ENCODE measurements at regions not wholly inside any gene's neighbourhood (a gene's known extent, or its start where the extent isn't known, plus 50 kb on each side); places are given as distances from the start of the nearest gene placed in this dataset.
A peak's percentile ranks its signal among the peaks of the same experiment; 100 is the strongest.

- Histone ChIP-seq H3K4me3 (ENCODE audit: low read length) (no peak overlapping the region), H3K4me1 (ENCODE audit: control insufficient read depth, insufficient read depth, low read length) (no peaks in the 10 kb centered on the region), H3K27ac (ENCODE audit: low read length) (no peak overlapping the region), H3K36me3 (ENCODE audit: control insufficient read depth, insufficient read depth, low read length) (no peaks in the 10 kb centered on the region), H3K9me3 (replicated peaks; ENCODE audit: control insufficient read depth, low read depth, low read length) (no peaks in the 10 kb centered on the region), H3K27me3 (ENCODE audit: control insufficient read depth, insufficient read depth, low read length) (no peaks in the 10 kb centered on the region)
- no peak for DNase-seq
Measured at GRCh38 chr14:44662250-44662891, 155.3 kb upstream of the FSCB start.

- no peak overlapping the region for H3K27ac ChIP-seq (ENCODE audit: low read length)
- H3K4me1 ChIP-seq (ENCODE audit: control insufficient read depth, insufficient read depth, low read length), result no peaks in the 10 kb centered on the region
- no peaks in the 10 kb centered on the region for H3K9me3 ChIP-seq (replicated peaks; ENCODE audit: control insufficient read depth, low read depth, low read length)
- H3K4me3 ChIP-seq (ENCODE audit: low read length), result no peak overlapping the region
- H3K36me3 ChIP-seq (ENCODE audit: control insufficient read depth, insufficient read depth, low read length), result no peaks in the 10 kb centered on the region
- DNase-seq, result no peak
- no CpG with 5 or more reads among the region's 1 CpG for WGBS (ENCODE audit: insufficient coverage)
- H3K27me3 ChIP-seq (ENCODE audit: control insufficient read depth, insufficient read depth, low read length), result no peaks in the 10 kb centered on the region
Measured at GRCh38 chr14:44658389-44658696, 151.3 kb upstream of the FSCB start.

GRCh38 chr14:44657696-44658388 is 150.8 kb upstream of the FSCB start:
- Histone ChIP-seq H3K27me3 (ENCODE audit: control insufficient read depth, insufficient read depth, low read length) (no peaks in the 10 kb centered on the region), H3K27ac (ENCODE audit: low read length) (no peak overlapping the region), H3K4me3 (ENCODE audit: low read length) (no peak overlapping the region), H3K9me3 (replicated peaks; ENCODE audit: control insufficient read depth, low read depth, low read length) (no peaks in the 10 kb centered on the region), H3K4me1 (ENCODE audit: control insufficient read depth, insufficient read depth, low read length) (no peaks in the 10 kb centered on the region), H3K36me3 (ENCODE audit: control insufficient read depth, insufficient read depth, low read length) (no peaks in the 10 kb centered on the region)
- peak; percentile 80 for DNase-seq
- WGBS (ENCODE audit: insufficient coverage), result no CpG with 5 or more reads among the region's 3 CpGs

GRCh38 chr14:44657203-44657602 is 150.1 kb upstream of the FSCB start:
- H3K4me1 ChIP-seq (ENCODE audit: control insufficient read depth, insufficient read depth, low read length), result no peaks in the 10 kb centered on the region
- DNase-seq, result no peak
- H3K36me3 ChIP-seq (ENCODE audit: control insufficient read depth, insufficient read depth, low read length), result no peaks in the 10 kb centered on the region
- no peaks in the 10 kb centered on the region for H3K9me3 ChIP-seq (replicated peaks; ENCODE audit: control insufficient read depth, low read depth, low read length)
- H3K27ac ChIP-seq (ENCODE audit: low read length), result no peak overlapping the region
- H3K27me3 ChIP-seq (ENCODE audit: control insufficient read depth, insufficient read depth, low read length), result no peaks in the 10 kb centered on the region
- H3K4me3 ChIP-seq (ENCODE audit: low read length), result no peak overlapping the region

GRCh38 chr14:44654591-44654990 is 147.5 kb upstream of the FSCB start:
- no peaks in the 10 kb centered on the region for H3K27me3 ChIP-seq (ENCODE audit: control insufficient read depth, insufficient read depth, low read length)
- H3K36me3 ChIP-seq (ENCODE audit: control insufficient read depth, insufficient read depth, low read length), result no peaks in the 10 kb centered on the region
- no CpG with 5 or more reads among the region's 2 CpGs for WGBS (ENCODE audit: insufficient coverage)
- no peaks in the 10 kb centered on the region for H3K4me1 ChIP-seq (ENCODE audit: control insufficient read depth, insufficient read depth, low read length)
- no peak overlapping the region for H3K27ac ChIP-seq (ENCODE audit: low read length)
- no peaks in the 10 kb centered on the region for H3K9me3 ChIP-seq (replicated peaks; ENCODE audit: control insufficient read depth, low read depth, low read length)
- DNase-seq, result no peak
- H3K4me3 ChIP-seq (ENCODE audit: low read length), result no peak overlapping the region

- no CpG with 5 or more reads among the region's 3 CpGs for WGBS (ENCODE audit: insufficient coverage)
- no peak overlapping the region for H3K4me3 ChIP-seq (ENCODE audit: low read length)
- DNase-seq, result peak; percentile 82
- no peaks in the 10 kb centered on the region for H3K36me3 ChIP-seq (ENCODE audit: control insufficient read depth, insufficient read depth, low read length)
- H3K27ac ChIP-seq (ENCODE audit: low read length), result no peak overlapping the region
- H3K4me1 ChIP-seq (ENCODE audit: control insufficient read depth, insufficient read depth, low read length), result no peaks in the 10 kb centered on the region
- H3K27me3 ChIP-seq (ENCODE audit: control insufficient read depth, insufficient read depth, low read length), result no peaks in the 10 kb centered on the region
- H3K9me3 ChIP-seq (replicated peaks; ENCODE audit: control insufficient read depth, low read depth, low read length), result no peaks in the 10 kb centered on the region
Measured at GRCh38 chr14:44653641-44654040, 146.6 kb upstream of the FSCB start.

GRCh38 chr14:44652640-44653039 is 145.6 kb upstream of the FSCB start:
- H3K27me3 ChIP-seq (ENCODE audit: control insufficient read depth, insufficient read depth, low read length), result no peaks in the 10 kb centered on the region
- no peak overlapping the region for H3K4me3 ChIP-seq (ENCODE audit: low read length)
- H3K36me3 ChIP-seq (ENCODE audit: control insufficient read depth, insufficient read depth, low read length), result no peaks in the 10 kb centered on the region
- H3K9me3 ChIP-seq (replicated peaks; ENCODE audit: control insufficient read depth, low read depth, low read length), result no peaks in the 10 kb centered on the region
- WGBS (ENCODE audit: insufficient coverage), result no CpG with 5 or more reads among the region's 2 CpGs
- no peaks in the 10 kb centered on the region for H3K4me1 ChIP-seq (ENCODE audit: control insufficient read depth, insufficient read depth, low read length)
- H3K27ac ChIP-seq (ENCODE audit: low read length), result no peak overlapping the region
- no peak for DNase-seq

- Histone ChIP-seq H3K4me3 (ENCODE audit: low read length) (no peak overlapping the region), H3K36me3 (ENCODE audit: control insufficient read depth, insufficient read depth, low read length) (no peaks in the 10 kb centered on the region), H3K4me1 (ENCODE audit: control insufficient read depth, insufficient read depth, low read length) (no peaks in the 10 kb centered on the region), H3K9me3 (replicated peaks; ENCODE audit: control insufficient read depth, low read depth, low read length) (no peaks in the 10 kb centered on the region), H3K27me3 (ENCODE audit: control insufficient read depth, insufficient read depth, low read length) (no peaks in the 10 kb centered on the region), H3K27ac (ENCODE audit: low read length) (no peak overlapping the region)
- WGBS (ENCODE audit: insufficient coverage), result no CpG with 5 or more reads among the region's 1 CpG
- no peak for DNase-seq
Measured at GRCh38 chr14:44649061-44649460, 142.0 kb upstream of the FSCB start.

- DNase-seq, result no peak
- Histone ChIP-seq H3K36me3 (ENCODE audit: control insufficient read depth, insufficient read depth, low read length) (no peaks in the 10 kb centered on the region), H3K4me3 (ENCODE audit: low read length) (no peak overlapping the region), H3K9me3 (replicated peaks; ENCODE audit: control insufficient read depth, low read depth, low read length) (no peaks in the 10 kb centered on the region), H3K4me1 (ENCODE audit: control insufficient read depth, insufficient read depth, low read length) (no peaks in the 10 kb centered on the region), H3K27ac (ENCODE audit: low read length) (no peak overlapping the region), H3K27me3 (ENCODE audit: control insufficient read depth, insufficient read depth, low read length) (no peaks in the 10 kb centered on the region)
- no CpG with 5 or more reads among the region's 2 CpGs for WGBS (ENCODE audit: insufficient coverage)
Measured at GRCh38 chr14:44640416-44640815, 133.3 kb upstream of the FSCB start.

GRCh38 chr14:44639781-44640385 is 132.8 kb upstream of the FSCB start:
- H3K27me3 ChIP-seq (ENCODE audit: control insufficient read depth, insufficient read depth, low read length), result no peaks in the 10 kb centered on the region
- WGBS (ENCODE audit: insufficient coverage), result no CpG with 5 or more reads among the region's 5 CpGs
- H3K27ac ChIP-seq (ENCODE audit: low read length), result no peak overlapping the region
- no peaks in the 10 kb centered on the region for H3K9me3 ChIP-seq (replicated peaks; ENCODE audit: control insufficient read depth, low read depth, low read length)
- H3K4me3 ChIP-seq (ENCODE audit: low read length), result no peak overlapping the region
- DNase-seq, result no peak
- H3K36me3 ChIP-seq (ENCODE audit: control insufficient read depth, insufficient read depth, low read length), result no peaks in the 10 kb centered on the region
- no peaks in the 10 kb centered on the region for H3K4me1 ChIP-seq (ENCODE audit: control insufficient read depth, insufficient read depth, low read length)

All from muscle of leg (tissue), 3 donors.